Motor neuron (in vitro differentiated cells): ENCODE measurements at regions not wholly inside any gene's neighbourhood (a gene's known extent, or its start where the extent isn't known, plus 50 kb on each side); places are given as distances from the start of the nearest gene placed in this dataset.
"Not testable (repeated sequence)": the region's sequence is repeated elsewhere in the genome, so short reads cannot be mapped to it uniquely, and the experiment has no call there.

Experiments used
- ATAC-seq, 8 experiments: fragments of 200-7000 bp; cut with Tn5 transposase; replicated peaks in 6 of 8; 2 replicates each; pipeline ENCODE4 v1.8.0; 2021; ENCODE audit warnings: mild to moderate bottlenecking in 8 of 8, moderate library complexity in 8 of 8
- H3K27ac ChIP-seq, 2 donors: fragments of 250-450 bp; sonication (Bioruptor Pico); 2 replicates each; pipeline ENCODE4 v1.9.0; 2021; ENCODE audit warnings: antibody characterized with exemption in 2 of 2, mild to moderate bottlenecking in 2 of 2, moderate library complexity in 1 of 2
- H3K4me1 ChIP-seq, 2 donors: fragments of 250-450 bp; sonication (Bioruptor Pico); replicated peaks in 1 of 2; 2 replicates each; pipeline ENCODE4 v1.6.1; 2021; ENCODE audit warnings: antibody characterized with exemption in 2 of 2, mild to moderate bottlenecking in 2 of 2, moderate library complexity in 1 of 2
- H3K4me3 ChIP-seq, 5 donors: fragments of 250-450 bp; sonication (Bioruptor Pico); 2 replicates each; pipeline ENCODE4 v1.9.0; 2021; ENCODE audit warnings: antibody characterized with exemption in 5 of 5, mild to moderate bottlenecking in 5 of 5, moderate library complexity in 4 of 5
- WGBS, 10 experiments: fragments of 450-650 bp; shearing (Covaris generic); methylation state at CpG; one replicate each; pipeline ENCODE4 v1.0.0; 2022; 5-methylcytosine and 5-hydroxymethylcytosine counted together
- in situ Hi-C, 9 experiments: fragments of 400-800 bp; cut with MboI; loops; one replicate each; pipeline ENCODE4 v1.15.0; 2021; ENCODE audit warnings: low sequenced_read_pairs in 9 of 9, low pct_unique_long_range_greater_than_20kb in 2 of 9; ENCODE audit not compliant: unreplicated experiment in 9 of 9

DNA sequence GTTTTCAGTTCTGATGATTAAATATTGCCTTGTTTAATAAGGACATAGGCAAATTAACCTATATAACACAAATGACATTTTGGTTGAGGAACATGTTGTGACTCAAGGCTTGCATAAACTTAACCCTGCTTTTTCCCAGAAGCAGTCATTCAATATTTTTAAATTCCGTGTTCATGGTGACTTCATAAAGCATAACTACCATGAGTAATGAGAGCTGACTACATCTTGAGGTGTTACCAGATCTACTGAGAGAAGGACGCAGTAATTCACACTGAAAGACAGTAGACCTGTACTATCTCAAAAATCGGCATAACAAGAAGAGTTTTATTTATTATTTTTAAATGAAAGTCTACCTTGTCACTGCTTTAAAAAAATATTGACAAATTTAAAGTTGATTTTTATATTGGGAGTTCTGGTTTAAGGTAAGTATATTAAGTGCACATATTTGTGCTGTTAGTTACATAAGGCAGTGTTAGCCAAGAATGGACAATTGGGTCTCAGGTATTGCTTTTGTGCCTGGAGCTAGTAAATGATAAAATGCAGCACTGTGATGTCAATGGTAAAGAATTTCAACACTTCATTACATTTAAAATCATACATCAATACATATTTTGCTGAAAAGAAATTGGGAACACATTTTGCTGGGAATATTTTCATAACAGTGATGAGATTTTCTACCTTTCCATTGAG is 1198.5 kb downstream of the FSCB start:
- in situ Hi-C loops, result no loop called here
- no peak overlapping the region for H3K4me3 ChIP-seq
- 11 to 91% (median 73%) methylated on average over 2 to 3 of the region's 3 CpGs; no CpG with 5 or more reads in 2 of the 10 experiments for WGBS, 10 experiments
- no peak overlapping the region for H3K27ac ChIP-seq
- H3K4me1 ChIP-seq, result no peaks in the 10 kb centered on the region
- ATAC-seq, result peak in 2 of 8 experiments; percentile 46 to 81

DNA sequence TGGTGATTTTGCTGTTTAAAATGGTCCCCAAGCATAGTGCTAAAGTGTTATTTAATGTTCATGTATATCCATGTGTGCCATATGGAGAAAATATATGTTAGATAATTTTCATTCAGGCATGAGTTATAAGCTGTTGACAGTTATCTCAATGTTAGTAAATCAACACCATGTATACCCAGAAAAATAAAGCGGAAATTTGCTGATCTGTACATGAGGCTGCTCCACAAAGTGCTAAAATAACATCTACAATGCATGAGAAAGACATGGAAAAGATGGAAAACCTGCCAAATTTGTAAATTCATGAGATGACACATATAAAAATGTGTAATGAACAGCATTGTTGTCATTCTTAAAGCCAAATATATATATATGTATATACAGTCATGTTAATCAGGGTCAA is 1199.2 kb downstream of the FSCB start:
- Histone ChIP-seq H3K4me3 (no peak overlapping the region), H3K4me1 (no peaks in the 10 kb centered on the region), H3K27ac (no peak overlapping the region)
- no peak for ATAC-seq
- 0 to 100% (median 78%) methylated on average over 1 of the region's 1 CpG; no CpG with 5 or more reads in 3 of the 10 experiments for WGBS, 10 experiments
- in situ Hi-C loops, result no loop called here

DNA sequence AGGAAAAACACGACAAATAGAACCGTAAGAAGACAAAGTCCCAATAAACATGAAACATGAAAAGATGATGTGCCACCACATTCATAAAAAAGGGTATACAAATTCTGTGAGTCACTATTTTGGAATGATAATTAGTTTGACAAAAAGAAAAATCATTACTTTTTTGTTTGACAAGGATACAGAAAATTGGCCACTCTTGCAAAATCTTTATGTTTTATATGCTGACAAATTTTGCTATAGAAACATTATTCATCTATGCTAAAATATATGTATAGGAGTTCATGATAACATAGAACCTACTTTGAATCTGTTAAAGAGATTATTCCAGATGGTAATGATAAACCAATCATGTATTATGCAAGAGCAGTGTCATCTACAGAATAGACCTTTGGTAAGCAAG is 1201.0 kb downstream of the FSCB start:
- no peak overlapping the region for H3K27ac ChIP-seq
- 0 to 97% (median 87%) methylated on average over 2 of the region's 2 CpGs; no CpG with 5 or more reads in 1 of the 10 experiments for WGBS, 10 experiments
- H3K4me3 ChIP-seq, result no peak overlapping the region
- in situ Hi-C loops, result no loop called here
- ATAC-seq, result no peak
- no peaks in the 10 kb centered on the region for H3K4me1 ChIP-seq

- no peak for ATAC-seq
- Histone ChIP-seq H3K27ac (no peak overlapping the region), H3K4me3 (no peak overlapping the region), H3K4me1 (no peaks in the 10 kb centered on the region)
- 0 to 100% (median 69%) methylated on average over 1 of the region's 1 CpG for WGBS, 10 experiments
- in situ Hi-C loops, result no loop called here
Observed at GRCh38 chr14:43297794-43298193, 1209.3 kb downstream of the FSCB start.

DNA sequence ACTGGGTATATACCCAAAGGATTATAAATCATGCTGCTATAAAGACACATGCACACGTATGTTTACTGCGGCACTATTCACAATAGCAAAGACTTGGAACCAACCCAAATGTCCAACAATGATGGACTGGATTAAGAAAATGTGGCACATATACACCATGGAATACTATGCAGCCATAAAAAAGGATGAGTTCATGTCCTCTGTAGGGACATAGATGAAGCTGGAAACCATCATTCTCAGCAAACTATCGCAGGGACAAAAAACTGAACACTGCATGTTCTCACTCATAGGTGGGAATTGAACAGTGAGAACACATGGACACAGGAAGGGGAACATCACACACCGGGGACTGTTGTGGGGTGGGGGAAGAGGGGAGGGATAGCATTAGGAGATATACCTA is 1211.0 kb downstream of the FSCB start:
- in situ Hi-C loops, ATAC-seq, H3K27ac ChIP-seq, H3K4me3 ChIP-seq, H3K4me1 ChIP-seq: not testable (repeated sequence)
- no CpG with 5 or more reads among the region's 4 CpGs for WGBS, 10 experiments

- ATAC-seq, result no peak
- Histone ChIP-seq H3K27ac (no peak overlapping the region), H3K4me1 (no peaks in the 10 kb centered on the region), H3K4me3 (no peak overlapping the region)
- in situ Hi-C loops, result no loop called here
Observed at GRCh38 chr14:43285575-43285974, 1221.5 kb downstream of the FSCB start.

DNA sequence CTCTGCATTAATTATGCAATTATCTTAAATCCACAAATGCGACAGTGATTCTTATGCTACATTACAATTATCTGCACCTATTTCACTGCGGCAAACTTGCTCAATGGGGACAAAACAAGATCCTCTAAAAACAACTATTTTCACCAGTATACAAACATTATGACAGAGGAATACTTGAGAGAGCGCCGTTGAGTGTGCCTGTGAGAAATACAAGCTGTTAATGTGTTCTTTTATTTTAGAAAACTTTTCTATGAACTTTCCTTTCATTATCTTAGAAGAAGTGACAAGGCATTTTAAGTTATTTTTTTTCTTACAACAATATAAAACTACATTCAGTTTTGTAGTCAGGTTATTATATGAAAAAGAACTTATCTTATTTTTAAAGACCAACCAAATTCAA is 1247.0 kb downstream of the FSCB start:
- no peak for ATAC-seq
- in situ Hi-C loops, result no loop called here
- Histone ChIP-seq H3K4me3 (no peak overlapping the region), H3K4me1 (no peaks in the 10 kb centered on the region), H3K27ac (no peak overlapping the region)
- WGBS, 10 experiments, result 21 to 96% (median 79%) methylated on average over 2 to 4 of the region's 4 CpGs

- in situ Hi-C loops, result no loop called here
- Histone ChIP-seq H3K4me3 (no peak overlapping the region), H3K4me1 (no peaks in the 10 kb centered on the region), H3K27ac (no peak overlapping the region)
- ATAC-seq, result no peak
- 0 to 75% (median 38%) methylated on average over 2 of the region's 2 CpGs for WGBS, 10 experiments
Observed at GRCh38 chr14:43258396-43258795, 1248.7 kb downstream of the FSCB start.

GRCh38 chr14:43256996-43257395 is 1250.1 kb downstream of the FSCB start:
- H3K4me1 ChIP-seq, H3K27ac ChIP-seq, ATAC-seq, in situ Hi-C loops, H3K4me3 ChIP-seq: not testable (repeated sequence)
- WGBS, 10 experiments, result no CpG with 5 or more reads among the region's 5 CpGs

GRCh38 chr14:43252866-43253265 is 1254.2 kb downstream of the FSCB start:
- no peak for ATAC-seq
- Histone ChIP-seq H3K4me1 (no peaks in the 10 kb centered on the region), H3K4me3 (no peak overlapping the region), H3K27ac (no peak overlapping the region)
- 12 to 100% (median 92%) methylated on average over 1 to 6 of the region's 6 CpGs for WGBS, 10 experiments
- in situ Hi-C loops, result no loop called here

GRCh38 chr14:43249591-43249990 is 1257.5 kb downstream of the FSCB start:
- Histone ChIP-seq H3K27ac (no peak overlapping the region), H3K4me1 (no peaks in the 10 kb centered on the region), H3K4me3 (no peak overlapping the region)
- in situ Hi-C loops, result no loop called here
- ATAC-seq, result no peak
- 0 to 100% (median 66%) methylated on average over 1 to 3 of the region's 3 CpGs for WGBS, 10 experiments

DNA sequence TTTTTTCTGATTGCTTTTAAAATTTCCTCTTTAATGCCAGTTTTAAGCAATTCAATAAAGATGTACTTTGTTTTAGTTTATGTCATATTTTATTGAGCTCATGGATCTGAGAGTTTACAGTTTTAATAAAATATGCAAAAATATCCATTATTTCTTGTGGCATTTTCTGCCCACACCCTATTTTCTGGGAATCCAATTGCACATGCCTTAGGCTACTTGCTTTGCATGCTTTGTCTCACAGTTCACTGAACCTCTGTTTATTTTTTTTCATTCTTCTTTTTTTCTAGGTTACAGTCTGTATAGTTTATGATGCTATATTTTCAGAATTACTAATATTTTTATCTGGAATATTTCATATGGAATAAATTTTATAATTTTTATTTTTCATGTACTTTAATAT is 1258.0 kb downstream of the FSCB start:
- in situ Hi-C loops, result no loop called here
- Histone ChIP-seq H3K4me3 (no peak overlapping the region), H3K27ac (no peak overlapping the region), H3K4me1 (no peaks in the 10 kb centered on the region)
- ATAC-seq, result peak in 3 of 8 experiments; percentile 61 to 87 (median 77)

GRCh38 chr14:43247877-43248276 is 1259.2 kb downstream of the FSCB start:
- Histone ChIP-seq H3K4me1 (no peaks in the 10 kb centered on the region), H3K4me3 (no peak overlapping the region), H3K27ac (no peak overlapping the region)
- 0 to 90% (median 71%) methylated on average over 1 of the region's 1 CpG; no CpG with 5 or more reads in 3 of the 10 experiments for whole genome bisulfite sequencing, 10 experiments
- no peak for ATAC-seq
- in situ Hi-C loops, result no loop called here

GRCh38 chr14:43244142-43244625 is 1262.9 kb downstream of the FSCB start:
- in situ Hi-C loops, result no loop called here
- no peaks in the 10 kb centered on the region for H3K4me1 ChIP-seq
- H3K4me3 ChIP-seq, result no peak overlapping the region
- no peak for ATAC-seq
- H3K27ac ChIP-seq, result no peak overlapping the region
- WGBS, 10 experiments, result 31 to 83% (median 67%) methylated on average over 2 of the region's 2 CpGs; no CpG with 5 or more reads in 1 of the 10 experiments
